SJCRH30 (cell line): ENCODE measurements at regions not wholly inside any gene's neighbourhood (a gene's known extent, or its start where the extent isn't known, plus 50 kb on each side); places are given as distances from the start of the nearest gene placed in this dataset.
A peak's percentile ranks its signal among the peaks of the same experiment; 100 is the strongest.

ENCODE experiments used
- DNase-seq, 2 experiments: peaks; one replicate each; pipeline ENCODE4 v3.0.0-alpha.2; 2015 to 2020
- H3K27ac ChIP-seq: fragments of 250-450 bp; sonication (Bioruptor Pico); 2 replicates; pipeline ENCODE4 v1.5.1; 2020; ENCODE audit warnings: mild to moderate bottlenecking, moderate library complexity
- H3K27me3 ChIP-seq: fragments of 250-450 bp; sonication (Bioruptor Pico); 2 replicates; pipeline ENCODE4 v1.5.1; 2020; ENCODE audit warnings: mild to moderate bottlenecking, moderate library complexity
- H3K36me3 ChIP-seq: fragments of 250-450 bp; sonication (Bioruptor Pico); 2 replicates; pipeline ENCODE4 v1.5.1; 2020; ENCODE audit warnings: mild to moderate bottlenecking, moderate library complexity
- H3K4me1 ChIP-seq: fragments of 250-450 bp; sonication (Bioruptor Pico); 2 replicates; pipeline ENCODE4 v1.5.1; 2020; ENCODE audit warnings: mild to moderate bottlenecking, moderate library complexity
- H3K4me3 ChIP-seq: fragments of 250-450 bp; sonication (Bioruptor Pico); 2 replicates; pipeline ENCODE4 v1.5.1; 2020; ENCODE audit warnings: mild to moderate bottlenecking, moderate library complexity
- H3K9me3 ChIP-seq: fragments of 250-450 bp; sonication (Bioruptor Pico); replicated peaks from 2 replicates; pipeline ENCODE4 v1.5.1; 2020; ENCODE audit warnings: mild to moderate bottlenecking, moderate library complexity

DNA sequence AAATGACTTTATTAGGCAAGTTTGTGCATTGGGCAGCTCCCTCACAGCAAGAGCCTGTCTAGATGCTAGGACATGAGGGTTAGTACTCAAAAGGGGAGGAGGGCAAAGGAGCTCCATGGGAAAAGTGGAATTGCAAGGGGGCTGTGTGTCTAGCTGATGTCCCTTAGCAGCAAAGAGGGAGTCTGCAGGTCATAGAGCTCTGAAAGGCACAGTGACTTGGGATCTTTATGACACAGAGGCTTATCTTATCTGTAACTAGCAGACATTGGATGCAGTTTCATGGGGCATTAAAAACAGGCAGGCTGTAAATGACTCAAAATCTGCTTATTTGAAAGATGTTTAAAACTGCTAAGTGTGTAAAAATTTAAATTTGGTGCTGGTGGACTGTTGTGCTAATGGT is 556.2 kb upstream of the FZD8 start:
- Histone ChIP-seq H3K9me3 (no peaks in the 10 kb centered on the region), H3K36me3 (no peaks in the 10 kb centered on the region), H3K4me1 (no peaks in the 10 kb centered on the region), H3K4me3 (no peak overlapping the region), H3K27ac (no peak overlapping the region), H3K27me3 (no peaks in the 10 kb centered on the region)
- DNase-seq = no peak

GRCh38 chr10:36195364-36195763 is 553.3 kb upstream of the FZD8 start:
- Histone ChIP-seq H3K9me3 (peaks cover 16% of the 10 kb centered on the region), H3K4me1 (no peaks in the 10 kb centered on the region), H3K4me3 (no peak overlapping the region), H3K27ac (no peak overlapping the region), H3K36me3 (no peaks in the 10 kb centered on the region), H3K27me3 (no peaks in the 10 kb centered on the region)
- DNase-seq = no peak

GRCh38 chr10:36194276-36194675 is 552.2 kb upstream of the FZD8 start:
- no peak overlapping the region for H3K4me3 ChIP-seq
- H3K36me3 ChIP-seq = no peaks in the 10 kb centered on the region
- H3K27ac ChIP-seq = no peak overlapping the region
- no peaks in the 10 kb centered on the region for H3K4me1 ChIP-seq
- H3K9me3 ChIP-seq = peaks cover 16% of the 10 kb centered on the region
- H3K27me3 ChIP-seq = no peaks in the 10 kb centered on the region
- no peak for DNase-seq

DNA sequence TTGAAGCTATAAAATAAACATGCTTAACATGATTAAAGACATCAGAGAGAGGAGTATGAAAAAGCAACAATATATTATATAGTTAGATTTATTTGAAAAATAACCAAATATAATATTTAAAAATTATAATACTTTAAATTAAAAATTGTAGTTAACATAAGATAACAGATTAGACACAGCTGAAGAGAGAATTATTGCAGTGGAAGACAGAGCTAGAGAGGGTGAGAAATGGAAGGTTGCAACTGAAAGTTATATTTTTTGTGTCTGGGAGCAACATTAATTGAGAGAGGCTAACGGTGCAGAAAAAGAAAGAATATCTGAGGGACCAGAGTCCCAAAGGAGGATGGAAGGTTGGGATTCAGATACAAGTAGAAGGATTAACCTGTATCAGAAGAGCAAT is 548.9 kb upstream of the FZD8 start:
- H3K4me1 ChIP-seq = peaks cover 27% of the 10 kb centered on the region
- H3K27ac ChIP-seq = no peak overlapping the region
- H3K9me3 ChIP-seq = peaks cover 16% of the 10 kb centered on the region
- no peaks in the 10 kb centered on the region for H3K36me3 ChIP-seq
- no peak for DNase-seq
- H3K4me3 ChIP-seq = no peak overlapping the region
- no peaks in the 10 kb centered on the region for H3K27me3 ChIP-seq

DNA sequence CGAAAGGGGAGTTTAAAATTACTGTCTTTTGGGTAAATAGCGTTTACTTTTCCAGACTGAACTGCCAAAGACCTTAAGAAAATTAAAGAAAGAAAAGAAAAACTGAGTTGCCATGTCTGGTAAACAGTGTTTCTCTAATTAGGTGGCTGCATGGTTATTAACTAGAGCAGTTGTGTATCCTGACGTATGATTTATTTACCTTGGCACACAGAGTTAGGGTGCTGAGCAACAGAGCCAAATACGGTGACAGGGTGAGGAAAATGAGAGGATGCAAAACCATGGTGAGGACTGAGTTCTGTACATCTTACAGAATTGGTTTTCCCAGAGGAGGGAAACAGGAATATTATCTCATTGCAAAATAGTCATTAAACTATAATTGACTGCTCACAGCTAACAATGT is 546.4 kb upstream of the FZD8 start:
- DNase-seq = peak; percentile 63 to 84
- Histone ChIP-seq H3K9me3 (peaks cover 16% of the 10 kb centered on the region), H3K4me3 (peak overlapping the region; percentile 28), H3K4me1 (peaks cover 50% of the 10 kb centered on the region), H3K27ac (peak overlapping the region; percentile 95), H3K27me3 (no peaks in the 10 kb centered on the region), H3K36me3 (no peaks in the 10 kb centered on the region)

DNA sequence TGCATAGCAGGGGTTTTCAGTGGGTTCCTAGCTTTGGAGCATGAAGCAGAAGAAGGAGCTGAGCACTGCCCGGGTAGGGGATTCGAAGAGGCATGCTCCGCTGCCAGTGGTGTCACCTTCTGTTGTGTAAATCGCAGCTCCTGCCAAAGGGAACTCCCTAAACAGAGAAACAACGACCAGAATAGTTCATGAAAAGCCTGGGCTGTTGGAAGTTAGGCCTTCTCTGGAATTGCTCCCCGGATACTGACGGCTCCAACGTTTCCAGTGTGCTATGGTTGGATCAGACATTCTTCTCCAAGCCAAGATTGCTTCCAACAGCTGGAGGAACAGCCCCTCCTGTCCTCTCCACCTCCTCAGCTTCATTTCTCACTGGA is 546.0 kb upstream of the FZD8 start:
- peak; percentile 82 to 93 for DNase-seq
- peaks cover 50% of the 10 kb centered on the region for H3K4me1 ChIP-seq
- H3K9me3 ChIP-seq = peaks cover 16% of the 10 kb centered on the region
- H3K4me3 ChIP-seq = peak overlapping the region; percentile 28
- no peaks in the 10 kb centered on the region for H3K36me3 ChIP-seq
- H3K27me3 ChIP-seq = no peaks in the 10 kb centered on the region
- H3K27ac ChIP-seq = peak overlapping the region; percentile 95

GRCh38 chr10:36187380-36188079 is 545.4 kb upstream of the FZD8 start:
- Histone ChIP-seq H3K4me3 (peak overlapping the region; percentile 28), H3K27me3 (no peaks in the 10 kb centered on the region), H3K4me1 (peaks cover 50% of the 10 kb centered on the region), H3K9me3 (peaks cover 13% of the 10 kb centered on the region), H3K27ac (peak overlapping the region; percentile 95), H3K36me3 (no peaks in the 10 kb centered on the region)
- DNase-seq = peak; percentile 37 to 64

DNA sequence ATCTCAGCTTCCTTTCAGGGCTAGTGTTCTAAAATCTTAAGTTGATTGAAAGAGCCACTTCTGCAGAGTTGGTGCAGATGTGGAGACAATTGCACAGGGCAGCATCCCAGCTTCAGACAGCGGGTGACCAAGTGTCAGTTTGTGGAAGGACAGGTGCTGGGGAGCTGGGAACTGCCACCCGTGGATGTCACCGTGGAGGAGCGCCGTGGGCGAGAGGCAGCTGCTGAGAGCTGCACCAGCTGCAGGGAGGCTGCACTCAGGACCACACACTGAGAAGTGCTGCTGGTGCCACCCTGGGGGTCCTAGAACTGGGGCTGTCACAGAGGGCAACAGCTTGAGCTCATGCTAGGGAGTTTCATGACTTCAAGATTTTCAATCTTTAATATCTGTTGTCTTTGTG is 543.0 kb upstream of the FZD8 start:
- H3K9me3 ChIP-seq = no peaks in the 10 kb centered on the region
- peak overlapping the region; percentile 95 for H3K27ac ChIP-seq
- no peaks in the 10 kb centered on the region for H3K36me3 ChIP-seq
- DNase-seq = peak; percentile 94 to 95
- peaks cover 59% of the 10 kb centered on the region for H3K4me1 ChIP-seq
- no peaks in the 10 kb centered on the region for H3K27me3 ChIP-seq
- H3K4me3 ChIP-seq = no peak overlapping the region

DNA sequence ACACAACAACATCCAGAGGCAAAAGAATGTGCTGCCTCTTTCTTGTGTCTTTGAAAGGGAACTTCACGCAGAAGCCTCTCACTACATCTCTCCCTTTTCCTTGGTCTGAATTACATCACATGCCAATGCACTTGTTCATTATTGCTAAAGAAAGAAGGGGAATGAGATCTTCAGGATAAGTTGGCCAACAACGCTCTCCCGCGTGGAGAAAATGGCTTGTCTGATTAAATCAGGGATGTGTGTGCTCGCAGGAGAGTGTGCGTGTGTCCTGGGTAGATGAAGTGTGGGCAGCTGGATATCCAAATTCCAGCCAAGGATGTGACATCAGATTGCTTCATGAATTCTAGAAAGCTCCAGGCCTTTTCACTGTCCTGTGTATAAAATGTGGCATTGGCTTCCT is 541.6 kb upstream of the FZD8 start:
- H3K27ac ChIP-seq = peak overlapping the region; percentile 95
- no peak overlapping the region for H3K4me3 ChIP-seq
- H3K4me1 ChIP-seq = peaks cover 55% of the 10 kb centered on the region
- peak in 1 of 2 experiments; percentile 22 for DNase-seq
- no peaks in the 10 kb centered on the region for H3K36me3 ChIP-seq
- no peaks in the 10 kb centered on the region for H3K27me3 ChIP-seq
- H3K9me3 ChIP-seq = no peaks in the 10 kb centered on the region

DNA sequence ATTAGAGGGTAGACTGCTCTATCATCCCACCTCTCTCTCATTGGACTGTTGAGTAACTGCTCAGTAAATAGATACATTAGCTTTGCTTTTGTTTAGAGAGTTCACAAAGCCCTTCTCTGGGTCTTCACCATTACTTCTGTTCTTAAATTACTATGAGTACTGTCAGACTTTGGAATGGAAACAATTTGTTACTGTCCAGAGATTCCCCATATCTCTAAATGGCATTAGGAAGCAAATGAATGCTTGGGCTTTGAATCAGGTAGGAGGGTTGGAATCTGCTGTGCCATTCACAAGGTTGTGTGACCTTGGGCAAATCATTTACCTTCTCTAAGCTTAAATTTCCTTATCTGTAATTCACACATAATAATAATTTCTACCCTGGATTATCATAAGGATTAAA is 541.0 kb upstream of the FZD8 start:
- Histone ChIP-seq H3K9me3 (no peaks in the 10 kb centered on the region), H3K27ac (no peak overlapping the region), H3K4me1 (peaks cover 53% of the 10 kb centered on the region), H3K36me3 (no peaks in the 10 kb centered on the region), H3K27me3 (no peaks in the 10 kb centered on the region), H3K4me3 (no peak overlapping the region)
- DNase-seq = no peak

DNA sequence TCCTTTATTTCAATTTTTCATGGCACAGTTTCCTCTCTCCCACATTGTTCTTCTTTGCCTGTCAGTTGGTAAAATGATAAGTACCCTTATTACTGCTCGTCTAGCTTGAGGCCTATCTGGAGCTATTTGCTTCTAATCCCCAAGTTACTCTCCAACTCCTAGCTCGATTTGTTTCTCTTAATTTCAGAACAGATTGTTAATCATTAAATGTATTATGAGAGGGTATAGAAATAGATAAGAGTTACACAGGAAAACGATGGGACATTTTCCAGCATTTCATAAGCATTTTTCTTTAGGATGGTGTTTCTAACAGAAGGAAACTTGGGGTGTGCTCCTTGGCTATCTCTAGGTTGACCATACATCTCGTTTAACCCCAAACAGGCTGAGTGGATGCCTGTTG is 540.5 kb upstream of the FZD8 start:
- H3K27me3 ChIP-seq = no peaks in the 10 kb centered on the region
- no peak for DNase-seq
- peaks cover 48% of the 10 kb centered on the region for H3K4me1 ChIP-seq
- no peaks in the 10 kb centered on the region for H3K36me3 ChIP-seq
- H3K4me3 ChIP-seq = no peak overlapping the region
- no peak overlapping the region for H3K27ac ChIP-seq
- no peaks in the 10 kb centered on the region for H3K9me3 ChIP-seq

GRCh38 chr10:36182179-36182566 is 540.1 kb upstream of the FZD8 start:
- DNase-seq = no peak
- no peaks in the 10 kb centered on the region for H3K36me3 ChIP-seq
- H3K27me3 ChIP-seq = no peaks in the 10 kb centered on the region
- no peak overlapping the region for H3K4me3 ChIP-seq
- H3K27ac ChIP-seq = no peak overlapping the region
- peaks cover 44% of the 10 kb centered on the region for H3K4me1 ChIP-seq
- H3K9me3 ChIP-seq = no peaks in the 10 kb centered on the region

- H3K36me3 ChIP-seq = no peaks in the 10 kb centered on the region
- H3K27ac ChIP-seq = no peak overlapping the region
- DNase-seq = no peak
- no peaks in the 10 kb centered on the region for H3K27me3 ChIP-seq
- H3K4me1 ChIP-seq = peaks cover 38% of the 10 kb centered on the region
- no peaks in the 10 kb centered on the region for H3K9me3 ChIP-seq
- H3K4me3 ChIP-seq = no peak overlapping the region
These were observed 539.5 kb upstream of the FZD8 start for GRCh38 chr10:36181426-36182178.

- no peaks in the 10 kb centered on the region for H3K9me3 ChIP-seq
- no peak overlapping the region for H3K27ac ChIP-seq
- H3K4me1 ChIP-seq = peaks cover 10% of the 10 kb centered on the region; the same call in 1 of the 2 replicates
- DNase-seq = no peak
- no peak overlapping the region for H3K4me3 ChIP-seq
- no peaks in the 10 kb centered on the region for H3K36me3 ChIP-seq
- no peaks in the 10 kb centered on the region for H3K27me3 ChIP-seq
These were observed 536.5 kb upstream of the FZD8 start for GRCh38 chr10:36178616-36179015.

GRCh38 chr10:36177071-36177470 is 535.0 kb upstream of the FZD8 start:
- Histone ChIP-seq H3K4me1 (peaks cover 14% of the 10 kb centered on the region; the same call in 1 of the 2 replicates), H3K9me3 (no peaks in the 10 kb centered on the region), H3K27me3 (no peaks in the 10 kb centered on the region), H3K4me3 (no peak overlapping the region), H3K27ac (no peak overlapping the region), H3K36me3 (no peaks in the 10 kb centered on the region)
- no peak for DNase-seq

- no peak overlapping the region for H3K4me3 ChIP-seq
- no peaks in the 10 kb centered on the region for H3K27me3 ChIP-seq
- no peak for DNase-seq
- H3K4me1 ChIP-seq = peaks cover 5% of the 10 kb centered on the region; the same call in 1 of the 2 replicates
- H3K36me3 ChIP-seq = no peaks in the 10 kb centered on the region
- H3K27ac ChIP-seq = no peak overlapping the region
- no peaks in the 10 kb centered on the region for H3K9me3 ChIP-seq
These were observed 533.9 kb upstream of the FZD8 start for GRCh38 chr10:36175954-36176353.
